KMS-11 (cell line): ENCODE measurements at regions not wholly inside any gene's neighbourhood (a gene's known extent, or its start where the extent isn't known, plus 50 kb on each side); places are given as distances from the start of the nearest gene placed in this dataset.

Experiments used
- H2AFZ ChIP-seq: fragments of 200-600 bp; sonication (generic); 2 replicates; pipeline ENCODE4 v1.6.1; 2016; ENCODE audit warnings: antibody characterized with exemption, mixed run types, low read depth
- H3K27ac ChIP-seq: fragments of 200-600 bp; sonication (generic); 2 replicates; pipeline ENCODE4 v1.6.1; 2016; ENCODE audit warnings: mild to moderate bottlenecking, mixed run types
- H3K27me3 ChIP-seq: fragments of 200-600 bp; sonication (generic); 2 replicates; pipeline ENCODE4 v1.6.1; 2017; ENCODE audit warnings: mild to moderate bottlenecking, low read depth, mixed run types, moderate library complexity; ENCODE audit not compliant: insufficient read depth
- H3K36me3 ChIP-seq: fragments of 200-600 bp; sonication (generic); 2 replicates; pipeline ENCODE4 v1.6.1; 2017; ENCODE audit warnings: mild to moderate bottlenecking, mixed run types; ENCODE audit not compliant: insufficient read depth
- H3K4me1 ChIP-seq: fragments of 200-600 bp; sonication (generic); 2 replicates; pipeline ENCODE4 v1.6.1; 2016; ENCODE audit warnings: mild to moderate bottlenecking, low read depth, mixed run types; ENCODE audit not compliant: poor library complexity, severe bottlenecking
- H3K4me2 ChIP-seq: fragments of 200-600 bp; sonication (generic); 2 replicates; pipeline ENCODE4 v1.7.0; 2016; ENCODE audit warnings: mild to moderate bottlenecking, mixed run types
- H3K4me3 ChIP-seq: fragments of 200-600 bp; sonication (generic); IDR thresholded peaks from 2 replicates; pipeline ENCODE4 v1.6.1; 2017; ENCODE audit warnings: low read depth, low read length, mixed read lengths; ENCODE audit not compliant: insufficient read depth
- H3K79me2 ChIP-seq: fragments of 200-600 bp; sonication (generic); 2 replicates; pipeline ENCODE4 v1.6.1; 2016; ENCODE audit warnings: low read depth, mixed run types; ENCODE audit not compliant: insufficient read depth
- H3K9ac ChIP-seq: fragments of 200-600 bp; sonication (generic); 2 replicates; pipeline ENCODE4 v1.6.1; 2016; ENCODE audit warnings: mild to moderate bottlenecking, mixed run types
- H4K20me1 ChIP-seq: fragments of 200-600 bp; sonication (generic); 2 replicates; pipeline ENCODE4 v1.6.1; 2016; ENCODE audit warnings: mild to moderate bottlenecking, mixed run types; ENCODE audit not compliant: insufficient read depth
- CTCF ChIP-seq: fragments of 200-600 bp; sonication (generic); conservative IDR thresholded peaks from 2 replicates; pipeline ENCODE4 v1.6.1; 2017; ENCODE audit warnings: low read depth, mild to moderate bottlenecking, antibody characterized with exemption, low read length, moderate library complexity, mixed read lengths

DNA sequence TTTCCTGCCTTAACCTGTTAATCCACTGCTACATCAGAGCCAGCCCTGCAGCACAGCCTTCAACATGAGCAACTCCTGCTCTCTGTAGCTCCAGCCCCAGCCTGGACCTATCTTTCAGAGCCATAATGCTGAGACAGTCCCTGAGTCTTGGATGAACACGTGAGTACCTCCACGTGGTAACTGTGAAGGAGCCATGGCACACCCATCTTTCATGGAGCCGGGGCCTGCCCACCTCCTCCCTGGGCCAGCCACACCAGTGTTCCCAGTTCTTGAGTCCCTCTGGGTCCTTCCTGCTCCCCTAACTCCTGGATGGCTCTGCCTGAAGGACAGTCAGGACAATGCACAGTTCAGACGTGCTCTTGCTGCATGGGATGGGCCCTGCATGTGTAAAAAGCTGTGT, 107.1 kb downstream of the TEX36 start:
- no peaks in the 10 kb centered on the region for H3K36me3 ChIP-seq
- no peaks in the 10 kb centered on the region for H3K79me2 ChIP-seq
- no peak overlapping the region for H3K4me2 ChIP-seq
- no peaks in the 10 kb centered on the region for H3K4me1 ChIP-seq
- no peak for TF ChIP-seq CTCF
- H3K4me3 ChIP-seq, result no peak overlapping the region
- H4K20me1 ChIP-seq, result no peaks in the 10 kb centered on the region
- no peak overlapping the region for H3K27ac ChIP-seq
- H3K27me3 ChIP-seq, result no peaks in the 10 kb centered on the region
- no peak overlapping the region for H3K9ac ChIP-seq
- H2AFZ ChIP-seq, result no peak overlapping the region

GRCh38 chr10:125568156-125568555, 114.8 kb downstream of the TEX36 start:
- Histone ChIP-seq H3K4me1 (no peaks in the 10 kb centered on the region), H3K4me2 (no peak overlapping the region), H2AFZ (no peak overlapping the region), H3K27ac (no peak overlapping the region), H3K79me2 (no peaks in the 10 kb centered on the region), H3K9ac (no peak overlapping the region), H3K4me3 (no peak overlapping the region), H3K27me3 (no peaks in the 10 kb centered on the region), H3K36me3 (no peaks in the 10 kb centered on the region), H4K20me1 (no peaks in the 10 kb centered on the region)
- no peak for TF ChIP-seq CTCF

GRCh38 chr10:125567529-125567928, 115.4 kb downstream of the TEX36 start:
- no peak overlapping the region for H3K4me2 ChIP-seq
- no peak overlapping the region for H3K4me3 ChIP-seq
- no peak overlapping the region for H3K9ac ChIP-seq
- no peaks in the 10 kb centered on the region for H3K79me2 ChIP-seq
- no peak overlapping the region for H2AFZ ChIP-seq
- no peaks in the 10 kb centered on the region for H4K20me1 ChIP-seq
- TF ChIP-seq CTCF, result no peak
- H3K36me3 ChIP-seq, result no peaks in the 10 kb centered on the region
- no peak overlapping the region for H3K27ac ChIP-seq
- H3K4me1 ChIP-seq, result no peaks in the 10 kb centered on the region
- H3K27me3 ChIP-seq, result no peaks in the 10 kb centered on the region

DNA sequence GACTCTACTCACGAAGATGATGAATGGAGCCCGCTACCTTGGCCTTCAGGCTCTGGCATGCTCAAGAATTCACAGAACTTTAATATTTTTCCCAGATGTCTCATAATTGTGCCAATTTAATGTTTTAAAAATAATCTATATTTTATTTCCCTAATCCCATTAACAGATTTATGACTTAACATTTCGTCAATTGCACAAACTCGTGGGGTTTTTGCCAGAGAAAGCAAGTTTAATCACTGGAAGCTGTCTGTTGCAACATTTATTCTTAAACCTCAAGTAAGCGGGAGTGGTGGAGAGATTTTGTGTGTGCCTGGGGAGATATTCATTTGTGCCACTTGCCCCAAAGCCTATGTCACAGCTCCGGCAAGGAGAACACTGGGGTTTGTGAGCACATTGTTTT, 117.9 kb downstream of the TEX36 start:
- H3K4me3 ChIP-seq, result no peak overlapping the region
- no peak for TF ChIP-seq CTCF
- H3K27ac ChIP-seq, result no peak overlapping the region
- H3K79me2 ChIP-seq, result no peaks in the 10 kb centered on the region
- H3K36me3 ChIP-seq, result no peaks in the 10 kb centered on the region
- no peak overlapping the region for H3K9ac ChIP-seq
- H3K27me3 ChIP-seq, result no peaks in the 10 kb centered on the region
- no peaks in the 10 kb centered on the region for H3K4me1 ChIP-seq
- no peak overlapping the region for H3K4me2 ChIP-seq
- no peaks in the 10 kb centered on the region for H4K20me1 ChIP-seq
- no peak overlapping the region for H2AFZ ChIP-seq

DNA sequence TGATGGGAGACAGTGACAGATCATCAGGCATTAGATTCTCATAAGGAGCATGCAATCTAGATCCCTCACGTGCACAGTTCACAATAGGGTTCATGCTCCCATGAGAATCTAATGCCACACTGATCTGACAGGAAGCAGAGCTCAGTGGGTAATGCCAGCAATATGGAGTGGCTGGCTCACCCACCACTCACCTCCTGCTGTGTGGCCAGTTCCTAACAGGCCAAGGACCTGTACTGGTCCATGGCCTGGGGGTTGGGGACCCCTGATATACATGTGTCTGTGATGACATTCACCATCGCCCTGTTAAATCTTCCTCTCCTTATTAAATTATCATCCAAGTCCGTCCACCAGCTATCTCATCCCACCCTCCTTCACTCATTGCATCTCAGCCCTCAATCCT, 118.4 kb downstream of the TEX36 start:
- no peak overlapping the region for H3K4me2 ChIP-seq
- no peak for TF ChIP-seq CTCF
- no peaks in the 10 kb centered on the region for H3K79me2 ChIP-seq
- no peaks in the 10 kb centered on the region for H3K4me1 ChIP-seq
- H3K9ac ChIP-seq, result no peak overlapping the region
- H3K27ac ChIP-seq, result no peak overlapping the region
- no peak overlapping the region for H2AFZ ChIP-seq
- no peaks in the 10 kb centered on the region for H4K20me1 ChIP-seq
- H3K27me3 ChIP-seq, result no peaks in the 10 kb centered on the region
- H3K36me3 ChIP-seq, result no peaks in the 10 kb centered on the region
- H3K4me3 ChIP-seq, result no peak overlapping the region
